Endothelial cell of umbilical vein (primary cell): ENCODE measurements at regions not wholly inside any gene's neighbourhood (a gene's known extent, or its start where the extent isn't known, plus 50 kb on each side); places are given as distances from the start of the nearest gene placed in this dataset.

ENCODE experiments used
- CTCF ChIP-seq, 2 donors: IDR thresholded peaks; 1 replicate in 1 of 2; 2 replicates in 1 of 2; pipeline ENCODE4 v1.5.1; 2011; ENCODE audit warnings: low read length in 2 of 2, mild to moderate bottlenecking in 2 of 2, moderate library complexity in 2 of 2, control low read depth in 1 of 2, inconsistent platforms in 1 of 2, low read depth in 1 of 2; ENCODE audit not compliant: insufficient read depth in 1 of 2; ENCODE audit errors: extremely low read depth in 1 of 2
- EZH2 ChIP-seq: IDR thresholded peaks from 2 replicates; pipeline ENCODE4 v1.6.1; 2012; ENCODE audit warnings: borderline replicate concordance, low read depth, mild to moderate bottlenecking, moderate library complexity, low read length, inconsistent platforms; ENCODE audit not compliant: severe bottlenecking
- MAX ChIP-seq: IDR thresholded peaks from 2 replicates; pipeline ENCODE4 v1.6.1; 2011; ENCODE audit not compliant: insufficient read depth, insufficient read length
- MYC ChIP-seq: IDR thresholded peaks from one replicate; pipeline ENCODE4 v1.6.1; 2011; ENCODE audit warnings: mild to moderate bottlenecking, low read depth, low read length
- POLR2AphosphoS5 ChIP-seq: IDR thresholded peaks from 2 replicates; pipeline ENCODE4 v1.6.1; 2012; ENCODE audit warnings: low read depth, mild to moderate bottlenecking, control low read depth, low read length, moderate library complexity; ENCODE audit not compliant: insufficient read depth

DNA sequence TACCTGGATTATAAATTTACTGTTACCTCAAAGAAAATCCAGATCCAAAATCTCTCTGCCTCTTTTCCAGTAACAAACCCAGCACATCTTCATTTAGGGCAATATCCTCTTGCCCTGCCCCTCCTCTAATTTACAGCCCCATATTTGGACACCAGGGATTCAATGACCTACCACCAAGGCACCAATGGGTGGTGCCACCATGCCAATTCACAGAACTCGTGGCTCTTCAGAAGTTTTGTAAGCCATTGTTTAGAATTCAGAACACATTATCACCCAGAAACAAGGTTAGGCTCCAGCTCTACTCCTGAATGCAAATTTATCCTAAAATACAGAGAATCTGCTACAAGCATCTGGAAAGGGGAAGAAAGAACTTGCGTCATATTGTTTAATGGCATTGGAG, 67.8 kb upstream of the SASH1 start:
- no peak for TF ChIP-seq CTCF (IDR thresholded peaks at IDR 0.05; ENCODE audit: extremely low read depth in 1 of 2, insufficient read depth in 1 of 2, low read depth in 1 of 2, low read length in 2 of 2)
- no peak for TF ChIP-seq MYC
- TF ChIP-seq MAX = no peak
- no peak for TF ChIP-seq EZH2
- no peak for TF ChIP-seq POLR2AphosphoS5
